ENCODE measurements at regions not wholly inside any gene's neighbourhood (a gene's known extent, or its start where the extent isn't known, plus 50 kb on each side); places are given as distances from the start of the nearest gene placed in this dataset.

DNA sequence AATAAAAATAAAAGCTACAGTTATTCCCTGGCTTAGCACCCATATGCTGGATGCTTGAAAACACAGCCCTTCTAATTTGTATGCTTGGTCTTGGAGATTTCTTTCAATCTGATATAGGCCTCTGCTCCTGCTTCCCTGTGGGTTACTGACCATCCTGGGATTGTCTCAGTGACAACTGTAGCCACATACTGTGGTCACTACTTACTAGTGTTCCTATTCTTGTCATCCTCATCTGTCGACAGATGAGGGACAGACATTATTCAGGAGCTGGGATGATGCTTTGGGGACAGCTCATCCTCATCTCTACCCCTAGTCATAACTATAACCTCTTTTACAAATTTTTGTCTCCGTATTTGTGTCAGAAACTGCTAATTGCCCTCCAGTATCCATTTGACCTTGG lies 388.9 kb upstream of the MAP3K7 start:
- TF ChIP-seq POLR2AphosphoS5 (IDR thresholded peaks at IDR 0.05; ENCODE audit: low read depth, low read length) (no peak), TAF1 (IDR thresholded peaks at IDR 0.05; ENCODE audit: borderline replicate concordance, low read depth, low read length) (no peak)
